HG03521 (cell line): ENCODE measurements at regions not wholly inside any gene's neighbourhood (a gene's known extent, or its start where the extent isn't known, plus 50 kb on each side); places are given as distances from the start of the nearest gene placed in this dataset.
"Not testable (repeated sequence)": the region's sequence is repeated elsewhere in the genome, so short reads cannot be mapped to it uniquely, and the experiment has no call there.

Source experiments
- ATAC-seq: cut with Tn5 transposase; IDR thresholded peaks from one replicate; pipeline ENCODE4 v1.9.1; 2021; ENCODE audit warnings: mild to moderate bottlenecking, moderate library complexity; ENCODE audit not compliant: unreplicated experiment

DNA sequence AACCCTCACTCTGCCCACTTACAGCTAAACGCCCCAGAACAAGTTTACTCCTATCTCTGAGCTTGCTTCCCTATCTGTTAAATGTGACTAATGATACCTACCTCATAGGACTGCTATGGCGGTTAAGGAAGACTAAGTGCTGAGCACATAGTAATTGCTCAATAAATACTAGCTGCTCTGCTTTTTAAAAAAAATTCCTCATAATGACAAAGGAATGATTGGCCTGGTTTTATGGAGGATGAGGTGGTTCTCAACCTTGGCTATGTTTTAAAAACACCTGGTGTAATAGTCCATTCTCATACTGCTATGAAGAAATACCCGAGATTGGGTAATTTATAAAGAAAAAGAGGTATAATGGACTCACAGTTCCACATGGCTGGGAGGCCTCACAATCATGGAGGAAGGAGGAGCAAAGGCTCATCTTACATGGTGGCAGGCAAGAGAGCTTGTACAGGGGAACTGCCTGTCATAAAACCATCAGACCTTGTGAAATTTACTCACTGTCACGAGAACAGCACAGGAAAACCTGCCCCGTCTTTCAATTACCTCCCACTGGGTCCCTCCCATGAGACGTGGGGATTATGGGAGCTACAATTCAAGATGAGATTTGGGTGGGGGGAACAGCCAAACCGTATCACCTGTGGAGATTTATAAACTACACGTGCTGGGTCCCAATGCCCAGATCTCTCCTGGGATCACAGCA, 127.2 kb upstream of the SYT13 start:
- ATAC-seq, result no peak

DNA sequence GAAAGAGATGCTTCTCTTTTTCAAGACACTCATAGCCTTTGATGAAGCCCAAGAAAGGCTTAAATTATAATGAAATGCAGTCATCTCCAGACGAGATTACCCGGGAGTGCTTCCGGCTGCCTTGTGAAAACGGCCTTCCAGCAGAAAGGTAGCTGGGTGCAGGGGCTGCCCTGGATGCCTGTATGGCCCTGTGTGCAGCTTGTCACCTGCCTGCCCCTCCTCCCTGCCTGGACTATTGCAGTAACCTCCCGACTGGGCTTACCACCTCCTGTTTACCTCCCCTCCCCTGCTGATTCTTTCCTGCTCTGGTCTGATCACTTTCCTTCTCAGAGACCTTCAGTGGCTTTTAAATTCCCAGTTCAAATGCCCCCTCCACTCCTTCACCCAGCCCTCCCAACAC, 126.4 kb upstream of the SYT13 start:
- no peak for ATAC-seq

DNA sequence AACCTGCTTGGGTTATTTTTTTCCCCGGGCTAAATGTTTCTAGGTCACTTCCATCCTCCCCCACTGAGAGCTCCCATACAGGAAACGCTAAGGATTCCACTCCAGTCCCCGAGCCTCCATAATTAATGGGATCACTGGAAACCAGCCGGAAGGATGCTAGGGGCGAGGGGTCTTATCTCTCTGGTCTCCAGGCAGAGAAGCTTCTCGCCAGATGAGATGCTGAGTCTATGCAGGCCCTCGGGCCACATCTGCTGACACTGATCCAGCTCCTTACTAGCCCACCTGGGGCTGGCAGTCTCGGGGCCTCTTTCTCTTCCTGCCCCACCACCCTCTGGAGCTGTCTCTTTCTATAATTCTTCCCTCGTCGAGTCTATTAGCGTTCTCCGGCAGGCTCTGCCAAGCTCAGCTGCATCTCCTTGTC, 125.9 kb upstream of the SYT13 start:
- no peak for ATAC-seq

DNA sequence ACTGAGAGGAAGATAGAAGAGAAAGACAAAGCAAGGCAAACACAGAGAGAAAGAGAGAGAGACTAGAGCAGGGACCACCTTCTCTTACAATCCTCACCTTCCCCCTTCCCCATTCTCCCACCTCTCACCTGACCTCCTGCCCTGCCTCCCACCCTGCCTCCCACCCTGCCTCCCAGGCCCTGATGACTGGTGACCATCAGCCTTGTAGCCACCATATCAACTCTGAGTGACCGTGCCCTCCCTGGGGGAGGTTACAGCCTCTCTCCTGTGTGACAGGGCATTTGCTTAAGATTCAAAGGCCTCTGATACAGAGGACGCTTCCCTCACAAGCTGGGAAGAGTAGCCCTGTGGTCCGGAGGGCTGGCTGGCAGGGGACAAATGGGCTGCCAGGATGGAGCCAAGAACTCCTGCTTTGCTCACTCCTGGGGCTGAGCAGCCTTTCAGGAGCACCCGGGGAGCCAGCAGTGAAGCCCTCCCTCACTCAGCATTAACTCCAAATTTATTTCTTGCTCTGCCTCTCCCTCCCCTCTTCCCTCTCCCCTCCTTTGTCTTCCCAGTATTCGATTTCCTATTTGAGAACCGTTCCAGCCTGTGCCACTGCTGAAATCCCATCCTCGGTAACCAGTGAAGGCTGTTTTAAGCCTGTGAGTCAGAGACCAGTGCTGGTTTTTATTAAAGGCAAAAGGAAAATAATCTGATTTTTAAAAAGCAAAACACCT, 125.2 kb upstream of the SYT13 start:
- ATAC-seq, result no peak

DNA sequence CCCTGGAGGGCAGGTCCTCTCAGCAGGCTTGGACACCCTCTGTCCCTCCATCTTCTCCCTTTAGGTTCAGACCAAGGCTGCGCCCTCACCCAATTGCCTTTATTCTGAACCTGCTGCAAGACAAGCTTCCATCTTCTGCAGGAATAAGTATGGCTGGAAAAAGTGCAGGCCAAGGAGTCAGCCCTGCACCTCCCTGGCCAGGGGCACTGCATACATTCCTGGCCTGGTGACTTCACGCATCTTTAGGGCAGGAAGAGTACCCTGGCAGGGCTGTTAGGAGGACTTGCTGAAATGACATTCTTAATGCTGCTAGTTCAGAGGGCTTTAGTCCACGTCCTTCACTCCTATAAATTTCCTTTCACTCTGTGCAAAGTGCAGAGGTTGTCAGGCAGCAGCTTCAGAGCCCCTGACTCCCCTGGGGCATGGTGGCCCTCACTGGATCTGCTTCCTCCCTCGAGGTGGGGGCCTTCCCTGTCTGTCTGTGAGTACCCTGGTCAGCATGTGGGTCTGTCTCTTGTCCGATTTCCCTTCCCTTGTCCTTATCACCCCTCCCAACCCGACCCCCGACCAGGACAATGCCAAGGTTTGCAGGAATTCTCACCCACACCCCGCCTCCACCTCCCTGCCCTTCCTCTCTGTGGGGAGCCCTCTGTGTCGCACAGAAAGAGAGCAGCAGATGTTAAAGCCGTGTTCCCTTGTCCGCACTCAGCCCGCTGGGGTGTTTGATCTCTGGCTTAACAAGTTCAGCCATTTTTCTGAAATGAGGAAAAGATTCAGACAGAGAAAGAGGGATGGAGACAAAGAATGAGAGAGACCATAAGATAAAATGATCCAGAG, 124.5 kb upstream of the SYT13 start:
- ATAC-seq, result no peak

DNA sequence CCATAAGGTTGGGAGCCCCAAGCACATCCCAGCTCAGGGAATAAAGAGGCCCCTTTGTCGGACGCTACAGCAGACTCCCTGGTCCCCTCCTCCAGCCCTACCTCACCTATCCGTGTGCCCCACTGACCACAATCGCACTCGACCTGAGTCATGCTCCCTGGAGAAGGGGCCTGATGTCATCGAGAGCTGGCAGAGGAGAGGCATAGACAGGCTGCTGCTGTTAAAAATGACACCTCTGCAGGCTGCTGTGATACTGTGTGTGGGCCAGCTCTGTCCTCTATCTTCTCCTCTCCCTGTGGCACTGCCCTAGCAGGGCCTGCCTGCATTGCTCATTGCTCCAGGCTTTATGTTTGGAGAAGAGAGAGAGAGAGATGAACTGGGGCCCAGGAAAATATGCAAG, 123.4 kb upstream of the SYT13 start:
- ATAC-seq, result no peak

DNA sequence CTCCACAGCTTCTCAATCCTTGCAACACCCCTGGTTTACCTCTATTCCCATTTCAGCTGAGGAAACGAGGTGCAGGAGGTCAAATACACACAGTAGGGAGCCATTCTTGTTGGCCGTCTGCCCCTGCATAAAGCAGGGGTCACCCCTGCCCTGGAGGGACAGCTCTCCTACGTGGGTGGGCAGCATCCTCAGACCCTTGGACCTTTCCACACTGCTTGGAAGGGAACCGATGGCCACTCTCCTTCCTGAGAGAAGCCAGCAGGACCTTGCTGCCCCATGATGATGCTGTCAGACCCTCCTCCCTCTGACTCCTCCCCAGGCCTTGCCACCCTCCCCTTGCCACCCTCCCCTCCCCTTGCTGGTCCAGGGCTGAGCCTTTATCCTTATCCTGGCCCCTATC, 121.1 kb upstream of the SYT13 start:
- no peak for ATAC-seq

DNA sequence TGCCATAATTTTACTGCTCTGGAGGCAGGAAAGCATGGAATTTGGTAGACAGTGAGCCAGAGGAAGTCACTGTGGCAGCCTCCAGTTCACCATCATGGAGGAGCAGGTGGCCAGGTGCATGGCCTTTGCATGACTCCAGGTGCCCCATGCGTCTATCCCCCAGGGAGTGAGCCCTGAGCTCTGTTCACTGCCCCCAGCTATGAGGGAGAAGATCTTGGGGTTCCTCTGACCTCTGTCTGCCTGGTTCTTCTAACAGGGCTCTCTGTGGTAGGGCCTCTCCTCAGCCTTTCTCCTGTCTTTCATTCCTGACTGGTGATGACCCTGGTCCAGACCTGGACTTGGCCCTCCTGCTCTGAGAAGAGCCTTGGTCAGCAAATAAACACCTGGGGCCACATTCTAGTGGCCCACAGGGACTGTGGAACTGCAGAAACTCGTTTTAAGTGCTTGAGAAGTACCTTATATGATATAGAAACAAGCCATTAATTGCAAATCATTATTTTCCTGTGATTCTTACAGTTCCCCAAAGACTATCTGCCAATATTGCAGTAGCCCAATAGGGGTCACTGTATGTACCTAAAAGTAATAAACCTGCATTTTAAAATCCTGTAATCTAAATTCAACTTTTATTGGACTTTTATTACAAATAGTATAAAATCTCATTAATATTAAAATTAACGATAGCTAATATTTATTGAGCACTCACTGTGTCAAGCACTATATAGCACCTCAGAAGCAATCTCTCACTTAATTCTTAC, 120.0 kb upstream of the SYT13 start:
- no peak for ATAC-seq

DNA sequence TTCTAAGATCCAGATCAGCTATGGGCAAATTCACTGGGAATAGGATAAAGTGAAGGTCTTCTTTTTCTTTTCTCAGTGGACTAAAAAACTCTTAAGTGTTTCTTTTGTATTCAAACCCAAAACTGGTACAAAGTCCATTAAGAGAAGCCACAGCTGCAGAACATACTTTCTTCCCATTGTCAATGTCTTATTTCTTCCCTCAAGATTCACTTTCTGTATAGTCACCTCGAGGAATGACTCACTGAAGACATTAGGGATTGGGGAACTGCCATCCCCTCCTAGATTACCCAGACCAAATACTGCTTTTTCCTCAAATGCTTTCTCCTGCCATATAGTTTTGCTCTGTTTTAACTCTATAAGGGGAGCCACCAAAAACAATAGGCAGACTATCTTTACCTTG, 117.4 kb upstream of the SYT13 start:
- not testable (repeated sequence) for ATAC-seq

DNA sequence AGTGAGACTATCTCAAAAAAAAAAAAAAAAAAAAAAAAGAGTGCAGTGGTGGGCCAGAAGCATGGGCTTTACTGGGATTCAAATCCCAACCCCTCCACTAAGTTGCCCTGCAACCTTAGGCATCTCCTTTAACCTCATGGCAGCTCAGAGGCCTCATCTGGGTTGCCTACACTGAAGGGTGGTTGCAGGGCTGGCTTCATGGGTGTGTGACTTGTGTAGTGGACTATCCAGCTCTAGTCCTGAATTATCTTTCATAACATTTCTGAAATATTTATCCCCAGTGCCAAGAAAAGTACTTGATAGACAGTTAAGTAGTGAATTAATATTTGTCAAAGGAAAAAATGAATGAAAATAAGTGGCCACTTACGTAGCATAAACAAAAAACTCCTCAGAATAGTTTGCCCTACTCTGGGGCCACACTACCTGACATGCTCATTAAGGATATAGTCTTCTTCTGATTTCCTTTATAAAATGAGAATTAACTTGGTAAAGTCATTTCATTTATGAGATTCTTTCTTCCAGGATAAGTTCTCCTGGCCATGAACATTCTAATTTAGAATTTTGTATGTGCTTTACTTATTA, 116.0 kb upstream of the SYT13 start:
- ATAC-seq, result no peak

DNA sequence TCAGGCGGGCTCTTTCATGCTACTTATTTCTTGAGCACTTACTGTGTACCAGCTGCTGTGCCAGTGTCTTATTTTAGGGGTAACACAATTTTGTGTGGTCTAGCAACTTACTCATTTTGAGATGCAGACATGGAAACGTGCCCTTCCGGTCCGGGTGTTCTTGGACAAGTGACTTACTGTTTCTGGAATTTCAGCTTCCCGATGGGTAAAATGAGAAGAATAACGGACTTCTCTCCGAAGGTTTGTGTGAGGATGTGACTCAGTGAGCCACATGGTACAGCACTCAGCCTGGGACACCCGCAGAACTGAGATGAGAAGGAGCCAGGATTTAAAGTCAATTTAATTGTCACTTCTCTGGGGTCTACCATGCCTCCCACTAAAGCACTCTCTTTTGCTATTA, 114.5 kb upstream of the SYT13 start:
- no peak for ATAC-seq

DNA sequence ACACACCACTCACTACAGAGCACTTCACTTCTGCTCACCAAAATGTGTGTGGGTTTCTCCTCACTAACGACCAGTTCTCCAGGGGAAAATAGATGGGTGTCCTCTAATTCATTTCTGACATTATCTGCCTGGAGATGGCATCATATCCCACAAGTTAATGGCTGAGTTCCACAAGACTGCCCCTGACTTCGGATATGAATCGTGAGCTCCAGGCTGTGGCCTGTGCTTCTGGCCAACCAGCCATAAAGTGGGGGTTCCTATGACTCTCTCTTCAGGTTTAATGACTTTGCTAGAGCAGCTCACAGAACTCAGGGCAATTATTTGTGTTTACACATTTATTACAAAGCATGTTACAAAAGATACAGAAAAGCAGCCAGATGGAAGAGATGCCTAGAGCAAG, 113.0 kb upstream of the SYT13 start:
- no peak for ATAC-seq

DNA sequence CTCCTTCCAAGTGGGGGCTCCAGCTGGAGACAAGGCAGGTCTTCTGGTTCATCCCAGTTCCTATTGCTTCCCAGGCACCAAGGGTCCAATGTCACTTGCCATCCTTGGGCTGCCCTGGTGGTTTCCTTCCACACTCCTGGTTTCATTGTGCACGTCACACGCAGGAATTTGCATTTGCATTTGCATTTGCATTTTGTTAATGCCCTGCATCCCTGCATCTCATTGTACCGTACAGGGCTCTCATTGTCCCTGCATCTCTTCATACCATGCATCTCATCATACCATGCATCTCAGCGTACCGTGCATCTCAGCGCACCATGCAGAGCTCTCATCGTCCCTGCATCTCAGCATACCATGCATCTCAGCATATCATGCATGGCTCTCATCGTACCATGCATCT, 112.2 kb upstream of the SYT13 start:
- no peak for ATAC-seq

DNA sequence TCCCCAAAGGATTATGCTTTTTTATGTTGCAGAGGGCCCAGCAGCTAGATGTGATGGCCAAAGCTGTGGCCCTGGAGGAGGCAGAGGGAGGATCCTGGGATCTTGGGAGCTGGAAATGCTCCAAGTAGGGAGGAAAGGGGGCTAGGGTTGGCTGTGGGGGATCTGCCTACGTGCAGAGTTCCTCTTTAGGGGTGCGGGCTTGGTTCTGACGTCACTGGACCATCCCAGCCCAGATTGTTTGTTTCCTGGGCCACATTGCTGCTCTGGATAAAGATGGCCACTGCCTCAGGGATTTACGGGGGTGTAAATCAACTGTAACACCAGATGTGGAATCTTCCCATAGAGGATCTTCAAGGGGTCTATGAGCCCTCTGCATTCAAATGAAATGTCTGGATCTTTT, 110.3 kb upstream of the SYT13 start:
- no peak for ATAC-seq

DNA sequence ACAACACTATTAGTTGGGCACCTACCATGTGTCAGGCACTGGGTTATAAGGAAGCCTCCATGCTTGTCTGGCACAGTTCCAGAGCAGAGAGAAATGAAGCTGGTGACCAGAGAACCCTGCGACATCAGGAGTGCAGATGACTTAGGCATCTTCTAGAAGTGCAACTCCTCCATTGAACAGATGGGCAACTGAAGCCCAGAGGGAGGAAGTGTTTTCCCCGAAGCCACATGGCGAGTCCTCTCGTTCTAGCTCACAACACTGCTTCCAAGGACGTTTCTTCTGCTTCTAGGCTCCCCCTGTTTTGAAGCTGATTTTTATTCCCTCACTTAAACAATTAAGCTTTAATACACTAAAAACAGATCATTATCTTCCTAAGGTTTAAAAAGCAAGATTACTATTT, 109.8 kb upstream of the SYT13 start:
- no peak for ATAC-seq

DNA sequence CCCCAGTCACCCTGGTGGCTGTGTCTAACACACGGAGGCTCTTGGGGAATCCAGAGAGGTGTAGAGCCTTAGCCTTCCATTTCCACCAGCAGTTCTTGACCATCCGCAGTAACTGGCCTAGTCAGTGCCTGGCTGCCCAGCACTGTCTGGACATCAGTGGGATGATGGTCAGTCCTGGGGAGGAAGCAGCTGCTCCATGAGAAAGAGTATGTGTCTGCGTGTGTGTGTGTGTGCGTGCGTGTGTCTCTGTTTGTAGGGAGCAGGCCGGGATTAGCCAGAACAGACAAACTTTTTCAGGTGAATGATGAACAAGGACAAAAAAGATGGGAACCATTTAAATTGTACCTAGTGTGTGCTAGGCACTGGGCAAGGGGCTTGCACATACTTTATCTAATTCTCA, 109.3 kb upstream of the SYT13 start:
- no peak for ATAC-seq

DNA sequence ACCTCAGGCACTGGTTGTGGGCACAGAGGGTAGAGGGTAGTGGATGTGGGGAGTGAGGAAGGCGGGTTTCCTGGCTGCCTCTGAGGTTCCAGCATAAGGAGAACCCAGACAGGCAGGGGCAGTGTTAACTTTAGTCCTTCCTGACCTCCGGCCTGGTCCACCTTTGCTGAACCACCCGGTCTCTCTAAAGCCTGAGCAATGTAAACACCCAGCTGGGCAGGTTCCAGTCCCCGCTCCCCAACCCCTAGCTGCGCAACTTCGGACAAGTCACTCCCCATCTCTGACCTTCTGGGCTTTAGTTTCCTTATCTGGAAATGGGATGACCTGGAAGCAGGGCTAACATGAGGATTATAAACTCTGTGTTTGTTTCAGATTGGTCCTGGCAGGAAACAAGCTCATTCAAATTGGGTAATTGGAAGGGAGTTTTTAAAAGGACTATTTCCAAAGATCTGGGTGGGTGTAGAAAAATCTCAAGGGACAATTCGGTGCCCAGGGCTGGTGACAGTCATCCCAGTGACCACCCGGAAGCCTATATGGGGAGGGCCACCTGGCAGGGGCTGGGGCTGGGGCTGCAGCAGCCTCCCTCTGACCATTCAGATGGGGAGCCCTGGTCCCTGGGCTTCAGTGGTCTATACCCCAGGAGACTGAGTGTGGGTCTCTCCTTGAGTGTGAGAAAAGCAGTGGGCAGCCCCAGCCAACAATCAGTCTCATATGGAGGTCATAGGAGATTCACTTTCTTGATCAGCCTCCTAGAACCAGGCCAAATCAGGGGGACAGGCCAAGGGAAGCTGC, 108.3 kb upstream of the SYT13 start:
- ATAC-seq, result no peak

DNA sequence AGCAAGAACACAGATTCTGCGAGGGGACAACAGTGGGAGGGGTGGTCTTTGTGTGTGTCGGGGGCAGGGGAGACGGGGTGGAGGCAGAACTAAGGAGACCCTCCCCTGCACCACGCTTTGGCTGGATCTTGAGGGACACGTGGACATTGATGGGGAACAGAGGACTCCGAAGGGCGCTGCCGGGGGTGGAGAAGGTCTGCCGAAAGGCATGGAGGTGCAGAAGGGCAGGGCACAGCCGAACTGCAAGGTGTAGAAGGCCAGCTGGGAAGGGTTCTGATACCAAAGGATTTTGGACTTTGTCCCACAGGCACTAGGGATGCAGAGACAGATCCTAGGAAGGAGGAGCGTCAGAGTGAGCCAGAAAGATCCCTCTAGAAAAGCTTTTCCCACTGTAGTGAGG, 107.7 kb upstream of the SYT13 start:
- ATAC-seq, result no peak

DNA sequence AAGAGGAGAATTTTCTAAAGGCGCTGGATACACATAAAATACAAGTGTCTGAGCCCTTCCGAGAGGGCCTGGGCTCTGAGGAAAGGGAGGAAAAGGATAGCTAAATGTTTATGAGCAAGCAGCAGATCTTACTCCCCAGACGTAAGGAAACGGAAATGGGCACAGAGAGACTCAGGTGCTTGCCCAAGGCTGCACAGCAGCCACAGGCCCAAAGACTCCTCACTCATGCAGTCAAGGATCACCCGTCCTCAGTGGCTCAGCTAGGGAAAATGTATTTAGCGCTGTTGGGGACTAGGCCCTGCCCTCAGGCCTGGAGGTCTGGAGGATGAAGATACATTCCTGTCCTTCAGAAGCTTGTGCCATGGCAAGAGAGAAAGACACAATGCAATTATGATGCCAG, 107.2 kb upstream of the SYT13 start:
- ATAC-seq, result no peak

DNA sequence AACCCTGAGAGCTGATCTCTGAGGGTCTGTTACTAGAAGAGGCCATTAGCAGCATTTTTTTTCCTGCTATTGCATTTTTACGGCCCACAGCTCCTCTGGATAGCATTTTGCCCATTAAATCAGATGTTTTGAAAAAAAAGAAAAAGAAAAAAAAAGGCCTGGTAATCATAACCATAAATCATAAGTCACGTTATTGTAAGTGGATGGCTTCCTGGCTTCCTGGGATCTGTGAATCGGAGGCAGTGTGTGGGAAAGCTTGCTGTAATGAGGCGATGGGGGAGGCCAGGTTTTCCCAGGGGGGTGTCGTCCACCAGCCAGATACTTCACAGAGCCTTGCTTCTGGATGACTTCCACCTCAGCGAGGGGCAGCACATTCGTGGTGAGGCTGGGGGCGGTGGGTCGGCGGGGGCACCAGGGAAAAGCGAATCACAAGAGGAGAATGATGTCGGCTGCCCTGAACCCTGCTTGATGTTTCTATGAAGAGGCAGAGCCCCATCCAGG, 106.5 kb upstream of the SYT13 start:
- ATAC-seq, result no peak
